GM18520 (cell line): ENCODE measurements at regions not wholly inside any gene's neighbourhood (a gene's known extent, or its start where the extent isn't known, plus 50 kb on each side); places are given as distances from the start of the nearest gene placed in this dataset.

Experiments used
- ATAC-seq: cut with Tn5 transposase; IDR thresholded peaks from one replicate; pipeline ENCODE4 v1.9.1; 2021; ENCODE audit not compliant: unreplicated experiment

GRCh38 chr3:76177610-76178009 is 392.3 kb upstream of the ZNF717 start:
- ATAC-seq: no peak

DNA sequence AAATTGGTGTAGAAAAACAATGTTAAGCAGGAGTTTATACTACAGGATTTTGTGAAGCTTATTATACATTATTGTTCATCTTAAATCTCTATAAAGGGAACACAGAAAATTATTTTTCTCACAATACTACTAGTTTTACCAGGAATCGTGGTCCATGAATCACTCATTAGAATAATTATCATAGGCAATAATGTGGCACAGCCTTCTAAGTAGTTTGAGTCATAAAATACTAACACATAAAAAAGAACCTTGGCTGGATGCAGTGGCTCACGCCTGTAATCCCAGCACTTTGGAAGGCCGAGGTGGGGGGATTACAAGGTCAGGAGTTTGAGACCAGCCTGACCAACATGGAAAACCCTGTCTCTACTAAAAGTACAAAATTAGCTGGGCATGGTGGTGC is 393.1 kb upstream of the ZNF717 start:
- ATAC-seq: no peak

- ATAC-seq: no peak
Measured at GRCh38 chr3:76181213-76181612, 395.9 kb upstream of the ZNF717 start.

- no peak for ATAC-seq
Measured at GRCh38 chr3:76198086-76198485, 412.7 kb upstream of the ZNF717 start.

- ATAC-seq: no peak
Measured at GRCh38 chr3:76199382-76199781, 414.0 kb upstream of the ZNF717 start.

GRCh38 chr3:76203578-76203977 is 418.2 kb upstream of the ZNF717 start:
- ATAC-seq: no peak

- ATAC-seq: no peak
Measured at GRCh38 chr3:76206346-76206745, 421.0 kb upstream of the ZNF717 start.

DNA sequence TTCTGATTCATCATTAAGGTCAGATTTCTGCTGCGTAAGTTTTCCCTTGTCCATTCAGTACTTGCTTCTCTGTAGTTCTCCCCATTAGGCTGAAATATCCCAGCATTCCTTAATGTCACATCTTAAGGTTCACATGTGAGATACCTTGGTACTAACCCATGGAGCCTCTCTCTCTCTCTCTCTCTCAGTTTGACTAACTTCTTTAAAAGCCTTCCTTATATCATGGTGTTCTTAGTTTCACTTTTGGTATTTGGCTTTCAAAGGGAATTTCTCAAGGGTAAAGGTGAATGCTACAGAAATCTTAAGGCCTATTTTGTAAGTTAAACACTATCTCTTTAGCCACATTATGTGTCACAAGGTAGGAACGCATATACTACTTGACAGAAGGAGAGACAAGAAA is 427.3 kb upstream of the ZNF717 start:
- ATAC-seq: no peak

GRCh38 chr3:76222201-76222600 is 436.9 kb upstream of the ZNF717 start:
- no peak for ATAC-seq

GRCh38 chr3:76231258-76231657 is 445.9 kb upstream of the ZNF717 start:
- ATAC-seq: no peak

- ATAC-seq: no peak
Measured at GRCh38 chr3:76242886-76243753, 457.8 kb upstream of the ZNF717 start.

DNA sequence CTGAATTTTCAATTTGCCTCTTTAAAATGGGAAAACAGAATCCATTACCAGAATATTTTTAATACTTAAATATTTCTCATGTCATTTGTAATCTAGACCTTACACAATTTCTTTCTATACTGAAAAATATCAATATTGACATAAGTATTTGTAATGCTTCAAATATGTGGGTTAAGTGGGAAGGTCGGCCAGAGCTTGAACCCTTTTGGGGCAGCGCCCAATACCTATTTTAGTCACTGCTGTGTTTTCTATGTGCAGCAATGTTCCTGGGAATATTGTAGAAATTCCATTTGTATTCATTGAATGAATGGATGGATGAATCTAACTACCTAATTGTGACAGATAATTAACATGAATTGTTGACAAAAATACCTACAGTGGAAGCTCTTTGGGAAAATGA is 459.7 kb upstream of the ZNF717 start:
- ATAC-seq: no peak

DNA sequence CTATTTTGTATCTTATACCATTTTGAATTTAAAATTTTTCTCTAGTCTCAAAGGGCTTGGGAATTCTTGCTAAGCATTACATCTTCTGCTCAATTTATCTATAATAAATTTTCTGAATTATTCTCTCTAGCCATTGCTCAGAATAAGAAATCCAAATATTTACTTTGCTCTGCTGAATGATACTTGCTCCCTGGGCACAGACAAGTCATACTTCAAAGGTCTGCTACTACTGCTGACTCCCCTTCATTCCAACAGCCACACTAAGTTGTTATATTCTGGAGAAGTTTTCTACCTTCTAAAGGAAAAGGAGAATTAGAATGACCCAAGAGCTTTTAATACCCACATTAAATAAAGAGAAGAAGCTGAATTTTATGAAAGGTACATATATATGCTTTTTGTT is 460.3 kb upstream of the ZNF717 start:
- ATAC-seq: no peak

DNA sequence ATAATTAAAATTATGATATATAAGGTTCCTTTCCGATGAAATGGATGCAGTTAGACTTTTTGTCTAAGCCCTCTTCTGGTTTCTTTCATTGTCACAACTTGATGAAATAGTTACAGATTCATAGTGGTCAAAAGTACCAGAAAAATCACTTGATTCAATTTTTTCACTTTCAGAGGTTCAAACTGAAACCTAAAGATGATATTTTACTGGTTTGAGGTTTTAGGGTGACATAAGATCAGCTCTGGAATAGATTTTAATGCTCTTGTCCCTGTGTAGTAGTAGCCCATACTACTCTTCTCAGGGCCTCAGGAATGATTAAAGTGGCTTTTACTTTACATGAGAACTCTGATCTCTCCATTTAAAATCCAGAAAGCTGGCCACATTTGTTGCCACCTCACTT is 479.1 kb upstream of the ZNF717 start:
- no peak for ATAC-seq

- no peak for ATAC-seq
Measured at GRCh38 chr3:76264911-76265310, 479.6 kb upstream of the ZNF717 start.

- ATAC-seq: no peak
Measured at GRCh38 chr3:76266511-76266910, 481.2 kb upstream of the ZNF717 start.

- no peak for ATAC-seq
Measured at GRCh38 chr3:76267851-76268380, 482.6 kb upstream of the ZNF717 start.

DNA sequence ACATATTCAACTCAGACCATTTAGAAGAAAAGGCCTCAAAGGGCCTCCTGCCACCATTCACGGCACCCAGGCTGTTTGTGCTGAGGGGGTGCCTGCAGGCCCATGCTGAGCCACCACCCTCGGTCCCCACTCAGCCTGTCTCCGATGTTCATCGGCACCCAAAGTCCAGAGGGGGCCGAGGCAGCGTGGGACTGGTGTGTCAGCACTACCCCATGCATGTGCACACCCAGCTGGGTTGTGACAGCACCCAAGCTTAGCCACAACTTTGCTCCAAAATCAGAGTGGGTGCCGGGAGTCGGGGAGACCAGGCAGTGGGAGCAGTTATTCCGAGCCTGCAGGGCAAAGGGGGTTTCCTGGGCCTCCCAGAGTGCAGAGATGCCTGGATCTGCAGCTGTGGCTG is 508.5 kb upstream of the ZNF717 start:
- ATAC-seq: no peak

GRCh38 chr3:76300746-76301145 is 515.4 kb upstream of the ZNF717 start:
- no peak for ATAC-seq

- no peak for ATAC-seq
Measured at GRCh38 chr3:76307556-76307955, 522.2 kb upstream of the ZNF717 start.

- ATAC-seq: no peak
Measured at GRCh38 chr3:76308541-76308940, 523.2 kb upstream of the ZNF717 start.

DNA sequence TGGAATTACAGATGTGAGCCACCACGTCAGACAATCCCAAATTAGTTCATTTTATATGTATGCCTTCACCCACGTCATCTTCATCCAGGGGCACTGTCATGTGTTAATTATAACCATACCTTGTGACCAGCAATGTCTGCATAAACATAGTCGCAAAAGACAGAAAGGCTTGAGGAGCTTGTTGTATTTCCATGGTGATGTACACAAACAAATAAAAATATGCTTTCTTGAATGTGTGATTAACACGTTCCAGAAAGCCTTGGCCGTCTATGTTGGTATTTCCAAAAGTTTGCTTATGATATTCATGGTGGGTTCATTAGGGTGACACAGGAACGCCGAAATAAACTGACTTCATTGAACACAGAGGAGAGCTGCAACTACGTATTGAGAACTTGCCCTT is 524.7 kb upstream of the ZNF717 start:
- ATAC-seq: no peak

DNA sequence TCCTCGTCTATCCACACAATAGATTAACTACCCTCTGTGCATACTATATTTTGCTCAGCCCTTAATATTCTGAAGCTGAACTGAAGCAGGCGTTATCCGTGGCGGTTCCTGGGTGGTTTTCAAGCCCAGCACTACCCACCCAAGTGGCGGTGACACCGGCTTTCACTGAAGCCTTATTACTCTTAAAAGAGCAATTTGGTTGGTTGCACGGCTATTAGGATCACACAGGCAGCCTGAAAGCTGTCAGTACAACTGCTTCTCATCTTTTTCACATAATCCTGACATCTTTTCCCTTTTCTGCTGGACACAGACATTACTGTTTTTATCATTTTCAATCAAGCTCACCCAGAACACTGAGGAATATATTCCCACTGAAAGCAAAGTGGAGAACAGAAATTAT is 525.3 kb upstream of the ZNF717 start:
- no peak for ATAC-seq
